Breast epithelium (tissue), 3 donors: ENCODE measurements at regions not wholly inside any gene's neighbourhood (a gene's known extent, or its start where the extent isn't known, plus 50 kb on each side); places are given as distances from the start of the nearest gene placed in this dataset.

Source experiments
- CTCF ChIP-seq, 3 donors: fragments of 450-650 bp; IDR thresholded peaks; one replicate each; pipeline ENCODE4 v1.5.1; 2016 to 2017; ENCODE audit warnings: antibody characterized with exemption in 3 of 3, mild to moderate bottlenecking in 3 of 3, moderate library complexity in 3 of 3
- POLR2A ChIP-seq: fragments of 450-650 bp; IDR thresholded peaks from one replicate; pipeline ENCODE4 v1.6.1; 2016; ENCODE audit warnings: antibody characterized with exemption, mild to moderate bottlenecking, moderate library complexity

DNA sequence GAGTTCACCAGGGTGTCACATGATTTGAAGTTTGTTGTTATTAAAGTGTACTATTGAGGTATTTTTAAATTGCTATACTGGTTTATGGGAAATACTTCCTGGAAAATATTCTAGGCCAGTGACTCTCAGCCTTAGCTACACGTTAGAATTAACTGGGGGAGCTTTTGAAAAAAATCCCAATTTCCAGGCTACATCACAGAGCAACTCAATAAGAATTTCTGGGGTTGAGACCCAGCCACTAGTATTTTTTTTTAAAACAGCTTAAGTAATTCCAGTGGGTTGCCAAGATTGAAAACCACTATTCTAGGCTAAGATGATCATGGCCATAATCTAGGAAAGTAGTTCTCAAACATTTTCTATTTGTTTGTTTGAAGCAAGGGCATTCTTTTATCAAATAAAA lies 142.9 kb upstream of the GRIA1 start:
- no peak for TF ChIP-seq CTCF (IDR thresholded peaks at IDR 0.05)
- no peak for TF ChIP-seq POLR2A
